ENCODE measurements at regions not wholly inside any gene's neighbourhood (a gene's known extent, or its start where the extent isn't known, plus 50 kb on each side); places are given as distances from the start of the nearest gene placed in this dataset.

- Histone ChIP-seq H3K4me1 (ENCODE audit: insufficient read depth, low read length) (no peaks in the 10 kb centered on the region), H3K9me3 (ENCODE audit: low read length) (no peaks in the 10 kb centered on the region), H4K20me1 (ENCODE audit: insufficient read depth, low read length) (no peaks in the 10 kb centered on the region), H3K4me3 (replicated peaks in 1 of 3; ENCODE audit: insufficient read depth in 1 of 3, low read depth in 2 of 3, low read length in 3 of 3) (no peak overlapping the region), H3K79me2 (ENCODE audit: insufficient read depth, low read length) (no peaks in the 10 kb centered on the region), H3K9ac (ENCODE audit: insufficient read depth, low read depth, low read length) (no peak overlapping the region), H2AFZ (ENCODE audit: low read length) (no peak overlapping the region), H3K4me2 (ENCODE audit: low read depth, low read length) (no peak overlapping the region), H3K36me3 (replicated peaks in 1 of 2; ENCODE audit: control insufficient read depth in 1 of 2, insufficient read depth in 2 of 2, low read length in 2 of 2) (no peaks in the 10 kb centered on the region), H3K27ac (ENCODE audit: extremely low read length, insufficient read depth, low read length) (no peak overlapping the region), H3K27me3 (ENCODE audit: control insufficient read depth in 1 of 2, insufficient read depth in 2 of 2, low read length in 2 of 2) (peaks cover 0 to 19% of the 10 kb centered on the region in 2 experiments; a peak in 2 of 5 replicates)
- DNase-seq (ENCODE audit: low spot score) (no peak), FAIRE-seq (no peak), ATAC-seq (no peak)
- WGBS (ENCODE audit: low lambda C conversion rate) = 30% methylated on average over 9 of the region's 14 CpGs
- in situ Hi-C loops (cut with HindIII; ENCODE audit: extremely low pct_ligation_motif_present, low pct_unique_long_range_greater_than_20kb) (no loop called here), intact Hi-C loops (cut with micrococcal nuclease; ENCODE audit: unreplicated experiment) (no loop called here)
- ChIA-PET POLR2A (no interaction called here), CTCF (ENCODE audit: low intra/inter-chr PET ratio, low total read pairs) (no interaction called here)
- no TSS peak for BruUV-seq (replicated peaks)
- TF ChIP-seq ZNF567 (CRISPR knock-in tag; IDR thresholded peaks at IDR 0.05; ENCODE audit: borderline replicate concordance) (no peak), ZIK1 (CRISPR knock-in tag; IDR thresholded peaks at IDR 0.05; ENCODE audit: borderline replicate concordance, low read depth) (no peak), ZNF362 (CRISPR knock-in tag; IDR thresholded peaks at IDR 0.05; ENCODE audit: borderline replicate concordance) (no peak), FOXO1 (CRISPR knock-in tag; IDR thresholded peaks at IDR 0.05) (no peak), ZNF264 (CRISPR knock-in tag; IDR thresholded peaks at IDR 0.05) (no peak), RFX5 (IDR thresholded peaks at IDR 0.05; ENCODE audit: low read depth, low read length) (no peak), HMG20A (CRISPR knock-in tag; IDR thresholded peaks at IDR 0.05; ENCODE audit: borderline replicate concordance) (no peak), ZNF354B (CRISPR knock-in tag; IDR thresholded peaks at IDR 0.05) (no peak), ZNF746 (CRISPR knock-in tag; IDR thresholded peaks at IDR 0.05) (no peak), ZBTB21 (CRISPR knock-in tag; IDR thresholded peaks at IDR 0.05) (no peak), DMTF1 (CRISPR knock-in tag; IDR thresholded peaks at IDR 0.05) (no peak), ZFAT (CRISPR knock-in tag; conservative IDR thresholded peaks at IDR 0.05) (no peak), CEBPG (CRISPR knock-in tag; IDR thresholded peaks at IDR 0.05) (no peak), POLR2AphosphoS2 (IDR thresholded peaks at IDR 0.05; ENCODE audit: low read depth, low read length) (no peak), HNRNPL (IDR thresholded peaks at IDR 0.05; ENCODE audit: low read depth, low read length) (no peak), SNAPC2 (CRISPR knock-in tag; IDR thresholded peaks at IDR 0.05) (no peak), ZNF674 (CRISPR knock-in tag; IDR thresholded peaks at IDR 0.05; ENCODE audit: low read depth) (no peak)
Observed at GRCh38 chr10:128723631-128724205, 597.5 kb upstream of the MKI67 start.

Data from HepG2 (cell line).